GM19324 (cell line): ENCODE measurements at regions not wholly inside any gene's neighbourhood (a gene's known extent, or its start where the extent isn't known, plus 50 kb on each side); places are given as distances from the start of the nearest gene placed in this dataset.

Experiments used
- ATAC-seq: cut with Tn5 transposase; IDR thresholded peaks from one replicate; pipeline ENCODE4 v1.9.1; 2021; ENCODE audit warnings: mild to moderate bottlenecking, moderate library complexity; ENCODE audit not compliant: unreplicated experiment, low FRiP score

DNA sequence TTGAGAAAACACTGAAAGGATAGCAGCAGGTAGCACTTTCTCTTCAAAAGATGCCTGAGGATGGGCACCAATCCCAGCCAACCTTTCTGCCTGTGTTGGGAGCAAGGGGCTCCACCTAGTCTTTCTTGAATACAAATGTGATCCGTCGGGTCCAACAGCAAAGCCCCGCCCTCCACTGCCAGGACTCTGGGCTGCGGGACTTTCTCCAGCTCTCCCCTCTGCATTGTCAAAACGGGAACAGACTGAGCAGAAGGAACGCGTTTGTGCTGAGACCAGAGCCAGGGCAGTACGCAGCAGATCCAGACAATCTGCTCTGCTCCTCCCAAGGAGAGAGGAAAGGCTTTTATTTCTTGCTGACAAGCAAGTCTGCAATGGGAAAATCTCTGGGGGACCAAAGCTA is 139.7 kb downstream of the SEC61B start:
- no peak for ATAC-seq

- ATAC-seq: no peak
Measured at GRCh38 chr9:99362321-99362720, 140.2 kb downstream of the SEC61B start.

DNA sequence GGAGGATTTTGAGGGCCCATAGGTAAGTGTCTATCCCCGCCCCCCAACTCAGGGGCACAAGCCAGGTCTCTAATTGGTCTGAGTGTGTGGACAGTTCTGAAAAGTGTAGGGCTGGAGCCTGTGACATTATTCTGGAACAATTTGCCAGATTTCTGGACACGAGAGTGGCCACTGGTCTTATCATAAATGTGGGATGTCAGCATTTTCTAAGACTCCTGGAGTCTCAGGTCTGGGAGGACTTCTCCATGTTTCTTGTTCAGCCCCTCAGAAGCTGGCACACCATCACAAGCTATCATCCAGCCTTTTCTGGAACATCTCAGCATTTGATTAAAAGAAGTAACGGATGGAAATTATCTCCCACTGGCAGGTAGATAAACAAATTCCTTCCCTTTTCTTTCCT is 141.4 kb downstream of the SEC61B start:
- ATAC-seq: no peak

DNA sequence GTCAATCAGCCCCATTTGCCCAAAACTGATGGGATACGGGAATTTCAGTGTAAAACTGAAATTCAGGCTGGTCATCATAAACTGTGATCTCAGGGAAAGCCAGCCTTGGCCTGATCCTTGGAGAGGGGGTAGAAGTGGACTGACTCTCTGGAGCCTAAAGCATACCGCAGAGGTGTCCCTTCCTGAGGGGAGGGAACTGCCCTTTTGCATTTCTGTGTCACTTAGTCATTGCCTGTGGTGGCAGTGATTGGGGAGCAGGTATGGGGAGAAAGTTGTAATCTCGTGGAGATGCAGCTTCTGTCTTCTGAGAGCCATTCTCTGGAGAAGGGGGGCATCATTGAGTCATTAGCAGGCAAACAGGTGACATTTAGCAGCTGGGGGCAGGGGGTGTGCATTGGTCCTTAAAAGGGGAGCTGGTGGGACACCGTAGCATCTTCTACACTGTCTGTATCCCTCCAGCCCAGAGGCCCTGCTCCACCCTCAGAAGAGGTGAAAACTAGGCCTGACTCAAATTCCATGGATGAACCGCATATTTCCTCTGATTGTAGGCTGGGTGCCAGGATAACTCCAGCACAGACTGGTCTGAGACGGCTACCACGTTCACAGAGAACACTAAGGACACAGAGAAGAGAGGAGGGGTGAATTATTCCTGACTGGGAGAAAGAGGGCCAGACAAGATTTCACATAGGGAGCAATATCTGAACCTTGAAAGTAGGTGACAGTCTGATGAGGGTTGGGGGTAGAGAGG is 143.3 kb downstream of the SEC61B start:
- ATAC-seq: no peak

GRCh38 chr9:99366183-99366582 is 144.1 kb downstream of the SEC61B start:
- ATAC-seq: no peak

- ATAC-seq: no peak
Measured at GRCh38 chr9:99366621-99367020, 144.5 kb downstream of the SEC61B start.

DNA sequence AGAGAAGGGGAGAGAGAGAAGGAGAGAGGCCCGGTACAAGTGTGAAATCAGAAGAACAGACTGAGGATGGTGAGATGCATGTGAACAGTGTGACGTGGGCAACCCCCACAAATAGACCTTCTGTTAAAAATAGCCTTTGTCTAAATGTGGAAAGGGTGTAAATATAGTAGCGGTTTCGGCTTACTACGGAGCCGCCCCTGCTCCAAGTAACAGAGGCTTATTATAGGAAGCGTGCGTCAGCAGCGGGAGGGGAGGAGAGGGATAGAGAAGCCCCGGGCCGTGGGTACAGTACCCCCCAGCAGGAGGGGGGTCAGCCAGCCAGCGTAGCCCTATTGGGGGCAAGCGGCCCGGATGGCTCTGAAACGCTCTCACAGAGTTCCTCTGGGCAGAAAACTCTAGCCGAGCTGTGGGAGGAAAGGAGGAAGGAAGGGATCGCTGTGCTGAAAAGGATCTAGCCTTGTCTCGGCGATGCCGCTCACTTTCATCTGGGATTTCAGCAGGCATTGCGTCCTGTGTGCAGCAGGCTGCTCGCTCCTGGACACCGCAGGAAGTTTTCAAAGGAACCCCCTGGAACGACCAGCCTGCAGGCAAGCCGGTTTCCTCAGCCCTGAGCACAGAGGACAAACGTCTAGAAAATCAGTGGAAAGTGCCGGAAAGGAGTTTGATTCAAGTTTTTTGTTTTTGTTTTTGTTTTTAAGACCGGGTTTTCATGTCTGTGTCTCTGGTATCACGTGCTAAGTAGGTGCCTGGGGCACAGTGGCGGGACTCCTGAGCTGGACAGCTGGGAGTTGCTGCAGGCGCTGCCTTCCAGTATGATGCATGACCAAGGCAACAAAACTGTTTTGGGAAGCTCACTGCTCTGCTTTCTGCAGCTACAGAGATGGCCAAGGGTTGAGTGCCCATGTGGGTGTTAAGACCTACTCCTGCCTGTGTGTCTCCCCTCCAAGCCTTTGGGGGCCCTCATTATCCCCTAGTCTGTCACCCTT is 146.6 kb downstream of the SEC61B start:
- ATAC-seq: no peak

DNA sequence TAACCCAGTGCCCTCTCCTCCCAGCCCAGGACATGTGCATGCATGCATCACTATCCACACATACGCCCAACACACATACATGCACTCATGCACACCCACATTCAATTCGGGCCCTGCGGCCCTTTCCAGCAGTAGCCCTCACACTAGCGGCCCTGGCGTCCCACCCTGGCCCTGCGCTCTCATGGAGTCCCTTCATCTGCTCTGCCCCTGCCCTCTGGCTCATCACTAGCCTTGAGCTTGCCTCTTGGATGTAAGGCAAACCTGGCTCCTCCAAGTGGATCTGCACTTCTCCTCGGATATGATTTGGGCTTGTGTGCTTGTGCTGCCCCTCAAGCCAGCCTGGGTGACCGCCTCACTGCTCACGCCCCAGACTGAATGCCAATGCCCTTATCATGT is 147.2 kb downstream of the SEC61B start:
- no peak for ATAC-seq

DNA sequence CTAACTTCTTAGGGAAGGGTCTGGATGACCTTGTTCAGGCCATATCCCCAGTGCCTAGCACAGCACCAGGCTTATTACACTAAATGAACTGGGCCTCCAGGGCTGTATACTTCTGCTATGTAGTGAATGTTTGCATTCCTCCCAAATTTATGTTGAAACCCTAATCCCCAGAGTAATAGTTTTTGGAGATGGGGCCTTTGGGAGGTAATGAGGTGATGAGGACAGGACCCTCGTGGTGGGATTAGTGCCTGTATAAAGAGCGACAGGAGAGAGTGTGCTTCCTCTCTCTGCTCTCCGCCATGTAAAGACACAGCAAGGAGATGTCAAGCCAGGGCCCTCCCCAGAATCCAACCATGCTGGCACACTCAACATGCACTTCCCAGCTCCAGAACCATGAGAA is 148.3 kb downstream of the SEC61B start:
- ATAC-seq: no peak

GRCh38 chr9:99371376-99371775 is 149.3 kb downstream of the SEC61B start:
- ATAC-seq: no peak

DNA sequence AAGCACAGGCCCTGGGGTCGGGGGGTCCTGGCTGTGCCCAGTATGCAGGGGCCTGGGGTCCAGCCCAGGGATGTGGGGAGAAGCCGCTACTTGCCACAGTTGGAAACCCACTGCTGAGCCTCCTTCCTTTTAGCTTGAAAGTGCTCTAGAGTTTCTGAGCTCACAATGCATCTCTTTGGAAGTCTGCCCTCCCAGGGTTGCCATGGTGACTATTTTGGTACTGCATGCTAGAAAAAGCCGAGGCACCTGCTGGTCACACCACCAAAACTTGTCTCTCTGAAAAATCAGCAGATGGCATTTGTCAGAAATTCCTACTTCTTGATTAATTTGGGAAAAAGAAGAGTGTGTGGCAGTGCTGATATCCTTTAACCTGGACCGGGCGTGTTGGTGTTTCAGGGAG is 151.8 kb downstream of the SEC61B start:
- no peak for ATAC-seq

- no peak for ATAC-seq
Measured at GRCh38 chr9:99374793-99375192, 152.7 kb downstream of the SEC61B start.

DNA sequence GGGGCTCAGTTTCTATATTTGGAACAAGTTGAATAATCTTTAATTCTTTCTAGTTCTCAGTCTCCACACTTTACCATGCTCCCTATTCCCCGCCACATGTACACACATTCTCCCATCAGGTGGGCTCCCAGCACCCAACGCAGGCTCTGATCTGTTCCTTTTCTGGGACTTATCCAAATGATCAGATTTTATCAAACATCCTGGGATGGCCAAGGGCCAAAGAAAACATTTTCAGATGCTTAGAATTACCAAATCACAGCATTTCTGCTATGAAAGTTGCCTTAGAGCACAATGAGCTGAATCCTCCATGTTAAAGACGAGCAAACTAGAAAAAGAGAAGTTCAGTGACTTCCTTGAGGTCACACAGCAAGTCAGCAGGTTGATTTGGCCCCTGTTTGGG is 153.4 kb downstream of the SEC61B start:
- no peak for ATAC-seq

- no peak for ATAC-seq
Measured at GRCh38 chr9:99377790-99378775, 156.0 kb downstream of the SEC61B start.

- ATAC-seq: no peak
Measured at GRCh38 chr9:99383536-99383935, 161.5 kb downstream of the SEC61B start.

DNA sequence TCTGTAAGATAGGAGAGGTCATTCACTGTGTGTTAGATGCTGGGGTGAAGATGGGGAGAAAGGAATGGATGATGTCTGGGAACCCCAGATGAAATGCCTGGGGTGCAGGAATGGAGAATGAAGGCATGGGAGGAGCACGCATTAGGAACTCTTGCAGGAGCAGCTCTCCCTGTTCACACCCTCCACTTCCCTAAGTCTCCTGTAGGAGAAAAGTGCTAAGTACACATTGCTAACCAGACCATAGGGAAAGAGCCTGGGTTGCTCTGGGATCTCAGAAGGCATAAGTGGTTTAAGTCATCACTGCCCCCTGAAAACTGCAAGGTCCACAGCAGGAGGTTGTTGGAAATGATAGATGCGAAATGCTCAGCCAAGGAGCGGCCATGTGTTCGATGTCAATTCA is 163.1 kb downstream of the SEC61B start:
- no peak for ATAC-seq

DNA sequence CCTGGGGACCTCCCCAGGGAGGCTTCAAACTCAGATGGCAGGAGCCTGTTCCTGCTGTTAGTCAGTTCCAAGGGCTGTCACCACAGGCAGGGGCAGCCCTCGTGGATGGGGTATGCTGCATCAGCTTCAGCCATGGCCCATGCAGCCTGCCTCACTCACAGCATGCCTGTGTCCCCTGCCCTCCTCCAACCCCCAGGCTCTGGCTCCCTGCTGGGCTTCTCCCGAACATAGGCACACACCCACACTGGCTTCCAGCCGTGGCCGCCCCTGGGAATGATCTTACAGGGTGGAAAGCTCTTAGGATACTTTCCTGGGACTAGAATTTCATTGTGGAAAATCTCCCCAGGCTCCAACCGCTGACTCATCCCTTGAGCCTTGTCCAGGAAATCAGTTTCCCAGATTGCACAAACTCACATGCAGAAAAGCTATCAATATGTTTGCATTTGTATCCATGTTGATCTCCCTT is 163.8 kb downstream of the SEC61B start:
- no peak for ATAC-seq

DNA sequence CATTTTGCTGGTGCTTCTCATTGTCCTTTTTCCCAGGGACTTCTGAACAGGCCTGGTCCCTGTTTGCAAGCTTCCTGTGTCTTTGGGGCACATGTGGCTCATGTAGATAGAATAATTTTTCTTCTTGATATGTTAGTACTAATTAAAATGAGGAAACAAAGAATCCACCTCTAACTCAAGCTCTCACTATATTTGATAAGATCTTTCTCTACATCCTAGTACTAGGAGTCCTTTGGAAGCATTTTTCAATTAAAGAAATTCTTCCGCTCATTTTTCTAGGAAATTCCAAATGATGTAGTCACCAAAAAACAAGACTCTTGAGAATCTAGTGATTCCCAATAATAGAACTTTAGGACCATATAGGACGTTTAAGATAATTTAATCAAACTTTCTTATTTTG is 165.3 kb downstream of the SEC61B start:
- ATAC-seq: no peak

GRCh38 chr9:99389087-99390033 is 167.3 kb downstream of the SEC61B start:
- ATAC-seq: no peak
